A549 (cell line): ENCODE measurements at regions not wholly inside any gene's neighbourhood (a gene's known extent, or its start where the extent isn't known, plus 50 kb on each side); places are given as distances from the start of the nearest gene placed in this dataset.

Experiments
- BHLHE40 ChIP-seq: IDR thresholded peaks from 2 replicates; pipeline ENCODE4 v1.6.1; 2012; ENCODE audit warnings: low read depth, low read length, inconsistent platforms
- CBX8 ChIP-seq: fragments of 200-600 bp; sonication (generic); IDR thresholded peaks from 2 replicates; pipeline ENCODE4 v1.6.1; 2016
- CTCF ChIP-seq: fragments of >200 bp; sonication (Bioruptor Twin); formaldehyde crosslinking; IDR thresholded peaks from 3 replicates; pipeline ENCODE4 v1.5.1; 2016
- HEYL ChIP-seq: fragments of 250-450 bp; sonication (Bioruptor Pico); IDR thresholded peaks from 2 replicates; pipeline ENCODE4 v1.8.0; 2021; ENCODE audit warnings: mild to moderate bottlenecking, moderate library complexity
- KDM1A ChIP-seq: fragments of 200-600 bp; sonication (generic); IDR thresholded peaks from 2 replicates; pipeline ENCODE4 v1.6.1; 2016; ENCODE audit warnings: low read depth, mild to moderate bottlenecking
- POLR2A ChIP-seq: IDR thresholded peaks from 2 replicates; pipeline ENCODE4 v1.6.1; 2012; ENCODE audit warnings: mild to moderate bottlenecking, low read length
- REST ChIP-seq: fragments of 200-600 bp; sonication (generic); IDR thresholded peaks from 2 replicates; pipeline ENCODE4 v1.6.1; 2016; ENCODE audit warnings: antibody characterized with exemption, mild to moderate bottlenecking, moderate library complexity
- SMC3 ChIP-seq: fragments of >200 bp; sonication (Bioruptor Twin); formaldehyde crosslinking; IDR thresholded peaks from 3 replicates; pipeline ENCODE4 v1.6.1; 2018; ENCODE audit warnings: inconsistent platforms

GRCh38 chr2:217158928-217159327, 299.1 kb upstream of the TNP1 start:
- TF ChIP-seq CBX8 (no peak), POLR2A (no peak), BHLHE40 (no peak), CTCF (no peak), REST (no peak), KDM1A (no peak), HEYL (CRISPR knock-in tag) (no peak), SMC3 (no peak)
